ENCODE measurements at regions not wholly inside any gene's neighbourhood (a gene's known extent, or its start where the extent isn't known, plus 50 kb on each side); places are given as distances from the start of the nearest gene placed in this dataset.
"Not testable (repeated sequence)": the region's sequence is repeated elsewhere in the genome, so short reads cannot be mapped to it uniquely, and the experiment has no call there.

DNA sequence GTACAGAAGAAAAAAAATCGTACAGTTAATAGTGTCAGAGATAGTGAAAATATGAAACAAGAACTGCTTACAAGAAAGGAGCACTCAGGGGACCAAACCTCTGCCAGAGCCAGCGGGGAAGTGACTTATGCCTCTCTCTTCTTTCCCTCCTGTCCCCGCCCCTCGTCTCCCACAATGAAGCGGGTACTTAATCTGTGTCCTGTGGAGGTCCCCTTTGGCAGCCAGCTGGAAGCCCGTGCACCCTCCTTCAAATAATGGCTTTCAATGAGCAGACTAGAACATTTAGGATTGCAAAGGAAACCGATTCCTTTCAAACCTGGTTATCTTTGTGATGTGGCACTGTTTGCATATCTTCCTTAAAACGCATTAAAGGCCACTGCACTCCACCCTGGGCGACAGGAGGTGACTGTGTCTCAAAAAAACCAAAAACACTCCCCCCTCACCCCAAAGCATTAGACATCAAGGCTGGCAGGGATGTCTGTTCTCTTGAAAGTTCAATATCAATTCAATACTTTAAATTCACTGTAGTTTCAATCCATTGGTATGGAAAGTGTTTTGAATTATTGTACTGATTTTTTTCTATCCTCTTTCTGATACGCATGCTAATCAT, 51.7 kb downstream of the PPIAL4C start:
- DNase-seq, result not testable (repeated sequence)

DNA sequence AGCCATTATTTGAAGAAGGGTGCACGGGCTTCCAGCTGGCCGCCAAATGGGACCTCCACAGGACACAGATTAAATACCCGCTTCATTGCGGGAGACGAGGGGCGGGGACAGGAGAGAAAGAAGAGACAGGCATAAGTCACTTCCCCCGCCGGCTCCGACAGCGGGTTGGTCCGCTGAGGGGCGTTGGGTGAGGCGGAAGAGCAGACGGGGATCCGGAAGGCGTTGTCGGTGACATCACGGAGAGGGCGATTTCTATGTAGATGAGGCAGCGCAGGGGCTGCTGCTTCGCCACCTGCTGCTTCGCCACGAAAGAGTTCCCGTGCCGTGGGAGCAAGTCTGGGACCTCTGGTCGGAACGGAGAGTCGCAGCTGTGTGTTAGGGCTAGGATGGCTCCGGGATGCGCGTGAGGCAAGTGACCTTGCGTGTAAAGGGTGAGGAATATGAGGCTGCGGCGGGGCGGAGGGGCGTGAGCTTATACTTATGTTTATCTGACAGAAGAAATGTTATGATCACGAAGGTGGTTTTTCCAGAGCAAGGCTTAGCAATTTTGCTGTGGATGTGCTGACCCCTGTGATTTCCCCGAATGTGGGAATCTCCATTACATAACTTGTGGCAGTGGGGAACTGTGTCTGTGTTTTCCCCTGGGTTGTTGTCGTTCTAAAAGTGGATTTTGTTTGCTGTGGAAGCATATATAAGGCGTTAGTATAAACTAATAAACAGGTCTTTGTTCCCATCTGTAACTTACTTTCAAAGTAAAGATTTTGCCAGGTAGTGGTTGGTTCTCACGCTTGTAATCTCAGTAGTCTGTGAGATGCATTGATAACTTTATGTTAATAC, 52.9 kb downstream of the PPIAL4C start:
- DNase-seq, result peak; percentile 82

DNA sequence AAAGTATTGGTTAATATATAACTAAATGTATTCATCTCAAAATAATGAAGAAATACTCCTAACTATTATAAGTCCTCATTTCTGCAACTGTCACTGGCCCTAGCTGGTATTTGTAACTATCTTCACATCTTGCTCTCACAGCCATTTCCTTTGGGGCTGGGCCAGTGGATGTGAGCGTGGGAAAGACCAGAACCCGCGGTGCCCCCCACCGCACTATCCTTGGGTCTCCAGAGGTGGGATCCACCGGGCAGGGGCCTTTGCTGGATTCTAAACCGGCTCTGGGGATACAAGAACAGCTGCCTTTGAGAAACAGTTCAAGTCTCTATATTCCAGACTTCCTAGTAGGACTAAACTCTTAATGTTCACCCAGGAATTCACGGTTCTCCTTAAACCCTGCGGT, 54.8 kb downstream of the PPIAL4C start:
- DNase-seq, result not testable (repeated sequence)

DNA sequence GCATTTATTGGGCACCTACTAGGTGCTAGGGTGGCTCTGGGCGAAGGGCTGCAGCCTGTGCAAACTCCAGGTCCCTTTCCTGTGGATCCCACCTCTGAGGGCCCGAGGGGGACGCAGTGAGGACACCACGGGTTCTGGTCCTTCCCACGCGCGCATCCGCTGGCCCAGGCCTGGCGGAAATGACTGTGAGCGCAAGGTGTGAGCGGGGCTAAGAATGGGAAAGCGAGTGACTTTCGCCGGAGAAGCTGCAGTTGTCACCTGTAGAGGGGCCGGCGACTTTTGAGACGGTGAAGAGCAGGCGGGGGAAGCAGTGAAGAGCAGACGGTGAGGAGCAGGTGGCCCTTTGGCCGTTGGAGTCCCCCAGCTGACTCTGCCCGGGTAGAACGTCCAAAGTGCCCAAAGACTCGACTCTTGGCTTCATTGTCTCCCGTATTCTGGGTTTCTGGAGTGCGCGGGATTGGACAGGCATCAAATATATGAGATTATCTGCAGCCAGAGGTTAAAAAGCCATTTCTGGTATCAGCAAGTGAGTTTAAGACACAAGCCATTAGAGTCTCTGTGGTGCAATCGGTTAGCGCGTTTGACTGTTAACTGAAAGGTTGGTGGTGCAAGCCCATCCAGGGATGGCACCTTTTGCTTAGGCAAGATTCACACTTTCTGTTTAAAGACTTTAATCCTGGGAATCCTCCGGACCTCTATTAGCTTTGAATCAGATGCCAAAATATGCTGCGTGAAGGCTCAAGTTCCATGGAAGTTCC, 55.4 kb downstream of the PPIAL4C start:
- not testable (repeated sequence) for DNase-seq

DNA sequence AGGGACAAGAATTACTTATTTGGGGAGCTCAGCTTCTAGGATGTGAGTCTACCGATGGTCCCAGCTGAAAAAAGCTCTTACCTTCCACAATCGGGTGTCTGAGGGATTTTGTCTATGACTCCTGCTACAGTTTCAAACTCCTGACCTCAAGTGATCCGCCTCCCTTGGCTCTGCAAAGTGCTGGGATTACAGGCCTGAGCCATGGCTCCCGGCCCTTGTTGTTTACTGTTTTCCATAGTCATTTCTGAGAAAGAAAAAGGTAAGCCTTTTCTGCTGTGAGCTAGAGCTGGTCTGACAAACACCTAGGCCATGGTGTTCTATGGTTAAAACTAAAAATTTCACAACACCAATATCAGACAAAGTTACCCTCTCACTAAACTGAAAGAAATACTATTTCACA, 57.5 kb downstream of the PPIAL4C start:
- DNase-seq, result not testable (repeated sequence)

DNA sequence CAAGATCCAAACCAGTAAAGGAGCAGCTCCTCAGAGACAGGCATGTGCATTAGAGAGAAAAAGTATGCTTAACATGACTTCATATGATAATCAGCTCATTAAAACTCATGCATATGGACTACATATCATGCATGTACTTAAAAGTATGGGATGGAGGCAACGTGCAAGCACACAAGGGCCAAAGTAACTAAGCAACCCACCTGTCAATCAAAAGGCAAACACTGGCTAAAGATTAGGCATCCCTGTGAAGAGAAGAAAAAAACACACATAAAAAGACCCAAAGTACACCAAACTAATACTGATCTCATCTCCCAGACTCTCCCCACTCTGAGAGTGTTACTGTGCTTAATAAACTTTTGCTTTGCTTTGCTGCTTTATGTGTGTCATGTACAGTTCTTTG, 61.2 kb downstream of the PPIAL4C start:
- not testable (repeated sequence) for DNase-seq

DNA sequence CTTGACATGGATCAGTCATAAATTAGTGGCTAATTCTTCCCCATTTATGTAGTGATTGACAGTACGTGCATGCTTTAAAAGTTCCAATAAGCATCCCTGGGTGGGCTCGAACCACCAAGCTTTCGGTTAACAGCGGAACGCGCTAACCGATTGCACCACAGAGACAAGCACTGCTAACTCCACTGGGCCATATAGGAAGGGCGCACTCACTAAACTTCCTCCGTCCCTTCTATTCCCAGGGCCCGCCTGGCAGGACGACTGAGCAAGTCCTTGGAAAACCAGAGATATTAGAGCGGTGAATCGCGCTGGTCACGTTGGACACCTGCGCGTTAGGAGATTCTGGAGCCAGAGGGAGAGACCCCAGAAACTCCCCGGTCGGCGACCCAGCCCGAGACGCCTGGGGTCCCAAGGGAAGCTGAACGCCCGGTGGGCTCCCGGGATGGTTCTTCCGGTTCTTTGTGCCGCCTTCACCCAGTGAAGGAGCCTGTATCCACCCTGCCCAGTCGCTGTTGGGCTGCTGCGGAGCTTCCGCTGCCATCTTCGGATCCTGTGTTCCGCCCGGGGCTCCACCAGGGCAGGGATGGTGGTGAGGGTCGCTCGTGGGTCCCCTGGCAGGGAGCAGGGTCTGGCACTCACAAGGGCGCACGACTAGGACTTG, 62.8 kb downstream of the PPIAL4C start:
- not testable (repeated sequence) for DNase-seq

DNA sequence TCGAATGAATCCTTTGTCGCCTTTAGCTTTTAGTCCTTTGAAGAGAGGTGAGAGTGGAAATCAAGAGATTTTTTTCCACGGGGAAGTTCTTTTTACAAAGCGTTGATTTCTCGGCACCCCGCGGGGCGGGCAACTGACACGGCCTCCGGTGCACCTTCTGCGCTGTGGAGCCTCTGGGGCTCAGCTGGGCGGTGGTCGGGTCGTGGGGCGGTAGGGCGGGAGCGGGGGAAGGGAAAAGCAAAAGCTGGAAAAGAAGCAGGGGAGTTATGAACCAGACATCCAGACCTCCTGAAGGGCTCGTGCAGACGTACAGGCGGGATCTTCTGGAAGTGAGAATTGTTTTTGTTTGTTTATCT, 63.3 kb downstream of the PPIAL4C start:
- not testable (repeated sequence) for DNase-seq

DNA sequence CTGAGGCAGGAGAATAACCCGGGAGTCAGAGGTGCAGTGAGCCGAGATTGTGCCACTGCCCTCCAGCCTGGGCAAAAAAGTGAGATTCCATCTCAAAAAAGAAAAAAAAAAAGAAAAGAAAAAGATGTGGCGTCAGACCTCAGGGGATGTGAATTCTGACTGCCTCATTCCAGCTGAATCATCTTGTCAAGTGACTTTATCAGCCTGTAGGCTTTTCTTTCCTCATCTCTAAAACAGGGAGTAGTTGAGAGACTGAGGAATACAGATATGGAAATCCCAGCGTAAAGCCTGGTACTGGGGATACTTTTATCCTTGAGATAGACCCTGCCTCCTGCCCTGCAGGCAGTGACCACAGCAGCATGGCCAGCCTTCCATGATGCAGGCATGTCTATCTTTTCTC, 74.1 kb downstream of the PPIAL4C start:
- not testable (repeated sequence) for DNase-seq

DNA sequence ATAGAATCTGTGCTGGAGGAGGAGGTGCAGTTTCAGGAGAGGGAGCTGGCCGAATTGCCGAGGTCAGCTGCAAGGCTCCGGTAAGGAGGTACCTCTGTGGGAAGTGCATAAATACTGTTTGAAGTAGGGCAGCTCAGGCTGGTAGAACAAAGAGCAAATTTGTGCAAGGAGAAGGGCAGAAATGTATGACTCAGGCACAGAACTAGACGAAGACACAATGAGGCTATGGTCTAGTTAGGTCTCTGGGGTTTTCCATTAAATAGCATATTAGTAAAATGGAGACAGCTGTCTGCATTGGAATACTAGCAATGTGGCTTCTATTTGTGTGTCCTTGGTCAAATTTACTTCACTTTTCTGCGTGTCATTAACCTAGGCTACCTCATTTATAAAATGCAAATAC, 74.5 kb downstream of the PPIAL4C start:
- DNase-seq, result not testable (repeated sequence)

DNA sequence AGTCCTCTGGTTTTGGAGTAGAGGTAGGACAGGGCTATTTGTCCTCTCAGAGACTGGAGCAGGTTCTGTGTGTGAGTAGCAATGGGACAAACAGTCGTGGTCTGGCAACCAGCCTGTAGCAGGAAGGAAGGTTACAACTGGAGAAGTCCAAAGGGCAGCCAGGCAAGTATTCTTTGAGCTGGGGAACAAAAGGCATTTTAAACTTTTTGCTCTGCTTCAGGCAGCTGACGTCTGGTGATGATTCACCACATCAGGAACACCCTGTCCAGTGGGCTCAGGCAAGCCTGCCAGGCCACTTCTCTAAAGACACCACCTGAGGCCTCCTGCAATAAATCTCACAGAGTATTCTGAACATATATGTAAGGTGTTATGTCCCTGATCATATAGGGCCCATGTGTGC, 81.0 kb downstream of the PPIAL4C start:
- not testable (repeated sequence) for DNase-seq

DNA sequence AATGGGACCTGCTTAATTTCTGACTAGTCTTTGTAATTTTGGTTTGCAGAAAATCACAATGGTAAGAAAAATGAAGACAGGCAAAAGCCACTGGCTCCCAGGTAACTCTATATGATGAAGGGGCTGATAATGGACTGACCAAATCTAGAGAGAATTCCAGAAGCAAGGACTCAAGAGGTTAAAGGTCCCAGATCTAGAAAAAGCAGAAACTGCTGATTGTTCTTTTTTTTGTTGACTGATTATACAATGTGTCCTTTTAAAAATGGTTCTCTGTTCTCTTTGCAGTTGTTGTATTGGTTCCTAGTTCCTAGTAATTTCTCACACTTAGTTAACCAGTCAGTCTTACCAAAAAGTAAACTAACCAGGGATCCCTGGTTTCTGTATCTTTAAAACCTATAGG, 81.4 kb downstream of the PPIAL4C start:
- DNase-seq, result not testable (repeated sequence)

DNA sequence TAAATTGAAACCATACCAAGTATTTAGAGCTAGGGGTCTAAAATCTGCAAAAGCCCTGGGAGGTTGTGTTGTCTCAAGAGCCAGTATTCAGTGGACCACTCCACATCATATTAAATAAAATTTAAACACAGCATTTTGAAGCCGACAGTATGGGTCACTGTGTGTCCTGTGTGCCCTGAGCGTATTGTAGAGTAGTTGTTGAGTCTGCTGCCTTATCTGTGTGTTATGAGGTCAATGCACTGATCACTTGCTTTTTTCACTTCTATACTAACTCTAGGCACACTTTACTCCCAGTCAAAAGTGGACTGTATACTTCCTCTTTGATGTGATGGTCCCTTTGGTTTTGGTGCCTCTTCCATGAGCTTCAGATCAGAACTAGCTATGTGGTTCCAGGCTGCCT, 81.9 kb downstream of the PPIAL4C start:
- DNase-seq, result not testable (repeated sequence)

DNA sequence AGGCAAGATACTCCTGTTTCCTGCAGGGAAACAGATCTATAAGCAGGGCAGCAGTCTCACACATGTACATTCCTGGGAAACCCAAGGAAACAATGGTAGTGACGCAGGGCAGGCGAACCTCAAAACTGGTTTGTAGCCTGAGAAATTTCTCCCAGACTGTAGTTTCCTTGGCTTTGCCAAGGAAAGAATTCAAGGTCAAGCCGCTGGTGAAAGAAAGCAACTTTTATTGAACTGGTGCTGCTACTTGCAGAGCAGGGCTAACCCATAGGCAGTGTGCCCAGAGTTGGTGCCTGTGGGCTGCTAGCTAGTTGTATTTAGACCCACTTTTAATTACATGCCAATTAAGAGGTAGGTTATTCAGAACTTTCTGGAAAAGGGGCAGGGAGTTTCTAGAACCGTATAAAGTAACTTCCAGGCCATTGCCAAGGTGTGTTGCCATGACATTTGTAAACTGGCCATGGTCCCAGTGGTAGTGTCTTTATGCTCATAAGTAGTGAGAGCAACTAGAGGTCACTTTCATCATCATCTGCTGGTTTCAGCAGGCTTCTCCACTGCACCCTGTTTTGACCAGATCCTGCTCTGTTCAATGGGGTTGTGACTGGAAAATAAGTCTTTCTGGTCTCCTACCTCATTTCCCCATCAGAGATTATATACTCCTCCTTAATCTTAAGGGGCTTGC, 89.7 kb downstream of the PPIAL4C start:
- DNase-seq, result not testable (repeated sequence)

DNA sequence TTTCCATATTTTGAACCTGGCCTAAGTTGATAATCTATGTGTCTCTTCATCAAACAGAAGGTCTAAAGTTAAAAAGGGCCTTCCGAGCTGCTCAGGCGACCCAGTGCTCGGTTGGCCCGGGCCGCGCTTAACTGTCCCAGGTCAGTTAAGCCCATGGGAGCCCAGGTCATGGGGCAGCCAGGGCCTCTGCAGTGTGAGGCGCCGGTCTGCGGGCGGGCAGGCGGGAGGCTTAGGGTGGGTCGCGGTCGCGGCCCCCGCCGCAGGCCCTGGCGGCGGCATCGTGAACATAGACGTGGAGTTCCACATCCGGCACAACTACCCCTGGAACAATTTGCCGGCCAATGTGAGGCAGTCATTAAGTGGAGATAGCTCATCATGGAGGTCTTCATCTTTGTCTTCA, 91.3 kb downstream of the PPIAL4C start:
- DNase-seq, result not testable (repeated sequence)

DNA sequence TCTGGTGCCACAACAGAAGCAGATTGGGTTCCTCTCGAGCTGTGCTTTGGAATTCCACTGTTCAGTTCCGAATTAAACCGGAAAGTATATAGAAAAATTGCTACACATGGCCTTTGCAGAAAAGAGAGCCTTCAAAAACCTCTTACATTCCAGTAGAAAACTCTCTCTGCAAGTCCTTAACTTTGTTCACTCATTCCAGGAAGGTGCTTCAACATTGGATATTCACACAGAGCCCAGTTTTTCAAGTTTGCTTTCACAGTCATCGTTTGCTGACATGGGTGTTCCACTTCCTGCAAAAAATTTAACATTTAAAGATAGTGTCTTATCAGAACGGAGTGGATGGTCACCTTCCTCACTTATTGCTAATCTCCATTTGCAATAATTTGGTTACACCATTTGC, 93.7 kb downstream of the PPIAL4C start:
- DNase-seq, result not testable (repeated sequence)

DNA sequence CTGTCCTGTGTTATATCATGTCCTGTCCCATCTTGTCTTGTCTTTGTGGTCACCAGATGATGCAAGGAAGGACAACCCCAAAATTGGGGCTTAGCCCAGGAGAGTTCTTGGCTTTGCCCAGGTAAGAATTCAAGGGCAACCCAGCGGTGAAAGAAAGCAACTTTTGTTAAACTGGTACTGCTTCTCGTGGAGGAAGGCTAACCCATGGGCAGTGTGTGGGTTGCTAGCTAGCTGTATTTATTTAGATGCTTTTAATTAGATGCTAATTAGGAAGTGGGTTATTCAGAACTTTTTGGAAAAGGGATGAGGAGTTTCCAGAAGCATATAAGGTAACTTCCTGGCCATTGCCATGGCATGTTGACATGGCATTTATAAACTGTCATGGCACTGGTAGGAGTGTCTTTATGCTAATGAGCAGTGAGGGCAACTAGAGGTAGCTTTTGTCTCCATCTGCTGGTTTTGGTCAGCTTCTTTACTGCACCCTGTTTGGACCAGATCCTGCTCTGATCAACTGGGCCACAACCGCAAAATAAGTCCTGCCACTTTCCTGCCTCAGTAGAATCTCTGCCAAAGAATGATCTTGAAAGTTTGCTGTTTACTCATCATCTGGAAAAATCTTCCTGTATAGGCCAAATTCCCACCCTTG, 95.8 kb upstream of the FCGR1A start:
- not testable (repeated sequence) for DNase-seq

DNA sequence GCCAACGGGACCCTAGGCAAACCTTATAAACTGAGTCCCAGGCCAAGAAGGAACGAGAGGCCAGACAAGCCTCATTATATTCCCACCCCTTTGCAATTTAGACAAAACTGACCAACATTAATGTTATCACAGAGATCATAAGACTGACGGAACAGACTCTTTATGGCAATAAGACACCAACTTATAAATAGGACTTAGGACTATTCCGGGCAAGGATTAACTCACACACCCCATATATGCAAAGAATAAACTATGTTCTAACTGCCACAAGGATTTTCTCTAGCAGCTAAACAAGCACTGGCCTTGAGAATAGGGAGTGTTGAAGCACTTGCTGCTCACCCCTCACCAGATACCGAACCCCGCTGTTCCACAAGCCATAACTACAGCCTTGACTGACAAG, 91.1 kb upstream of the FCGR1A start:
- not testable (repeated sequence) for DNase-seq

DNA sequence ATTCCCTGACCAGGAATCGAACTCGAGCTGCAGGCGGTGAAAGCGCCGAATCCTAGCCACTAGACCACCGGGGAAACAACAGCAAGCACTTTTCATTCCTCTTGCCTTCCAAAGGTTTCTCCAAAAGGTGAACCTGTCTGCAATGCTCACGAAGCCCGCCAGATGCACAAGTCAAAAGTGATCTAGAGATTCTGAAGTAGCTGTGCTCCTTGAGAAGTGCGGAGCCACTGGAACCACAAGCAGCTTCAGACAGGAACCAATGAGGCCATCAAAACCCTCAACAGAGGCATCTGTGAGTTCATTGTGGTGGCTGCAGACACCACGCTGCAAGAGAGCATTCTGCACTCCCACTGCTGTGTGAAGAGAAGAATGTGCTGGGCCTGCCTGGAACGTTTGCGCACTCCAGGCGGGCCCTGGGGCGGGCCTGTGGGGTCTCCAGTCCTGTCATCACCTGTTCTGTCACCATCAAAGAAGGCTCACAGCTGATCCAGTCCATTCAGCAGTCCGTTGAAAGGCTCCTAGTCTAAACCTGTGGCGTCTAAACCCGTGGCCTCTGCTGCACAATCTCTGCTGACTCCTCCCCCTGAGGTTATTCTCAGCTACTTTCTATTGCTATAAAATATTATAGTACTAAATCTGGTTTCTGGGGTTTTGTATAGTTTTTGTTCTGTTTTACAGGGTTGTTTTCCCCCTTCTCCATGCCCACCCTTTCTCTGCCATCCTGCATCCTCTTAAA, 89.5 kb upstream of the FCGR1A start:
- not testable (repeated sequence) for DNase-seq

DNA sequence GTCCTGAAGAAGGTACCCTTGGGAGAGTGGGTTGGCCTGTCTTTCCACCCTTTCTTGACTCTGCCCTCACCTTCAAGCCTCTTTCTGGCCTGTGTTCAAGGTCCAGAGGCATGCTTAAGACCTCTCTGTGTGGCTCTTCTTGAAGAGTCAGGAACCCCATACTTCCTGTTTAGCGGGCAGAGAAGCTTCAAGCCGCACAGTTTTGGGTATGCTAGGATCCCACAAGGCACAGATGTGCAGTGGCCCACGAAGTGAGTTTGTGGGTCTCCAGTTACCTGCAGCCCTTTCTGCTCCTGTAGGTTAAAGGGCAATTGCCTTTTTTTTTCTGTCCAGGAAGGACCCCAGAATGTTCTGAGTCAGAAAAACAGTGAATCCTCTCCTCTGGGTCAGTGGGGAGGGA, 87.4 kb upstream of the FCGR1A start:
- DNase-seq, result not testable (repeated sequence)

DNA sequence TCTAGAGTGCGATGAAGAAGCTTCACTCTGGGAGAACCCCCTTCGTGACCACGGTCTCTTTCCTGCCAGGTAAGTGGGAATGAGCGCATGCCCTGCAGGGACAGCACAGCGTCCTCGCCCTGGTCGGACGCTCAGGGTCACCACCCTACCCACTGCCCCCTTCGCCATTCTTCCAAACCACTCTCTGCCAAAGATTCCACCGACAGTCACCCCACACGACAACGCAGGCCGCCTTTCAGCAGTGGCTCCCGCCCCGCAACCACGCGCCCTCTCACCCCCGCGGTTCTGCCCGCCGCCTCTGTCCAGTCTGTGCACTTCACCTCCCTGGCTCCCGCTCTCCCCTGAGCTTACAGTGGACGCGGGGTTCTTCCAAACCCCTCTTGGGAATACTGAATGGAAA, 82.3 kb upstream of the FCGR1A start:
- DNase-seq, result not testable (repeated sequence)
